A673 (cell line): ENCODE measurements at regions not wholly inside any gene's neighbourhood (a gene's known extent, or its start where the extent isn't known, plus 50 kb on each side); places are given as distances from the start of the nearest gene placed in this dataset.
A peak's percentile ranks its signal among the peaks of the same experiment; 100 is the strongest.

Experiments
- BruUV-seq: library from RNA; stranded (reverse); fragments of 400-500 nt; replicated peaks from 2 replicates; lab custom pipeline; 2021; lab: Mats Ljungman, UMichigan
- CTCF ChIA-PET: fragments of 300-600 bp; sonication (Branson Sonifier 250); formaldehyde crosslinking; loops from one replicate; lab custom pipeline; 2022; ENCODE audit warnings: antibody characterized with exemption; lab: Charles Lee
- POLR2A ChIA-PET: fragments of 300-600 bp; sonication (Branson Sonifier 250); formaldehyde crosslinking; loops from one replicate; lab custom pipeline; 2022; ENCODE audit warnings: antibody characterized with exemption; ENCODE audit not compliant: low non-redundant PET; lab: Charles Lee
- DNase-seq: peaks from one replicate; pipeline ENCODE4 v3.0.0-alpha.2; 2015; ENCODE audit warnings: low spot score
- H3K27ac ChIP-seq: fragments of 200-600 bp; sonication (generic); 2 replicates; pipeline ENCODE4 v1.5.1; 2016; ENCODE audit warnings: mixed run types, low read depth, mild to moderate bottlenecking, mixed read lengths, antibody characterized with exemption, low read length; ENCODE audit not compliant: poor library complexity, severe bottlenecking
- H3K27me3 ChIP-seq: fragments of 200-600 bp; sonication (generic); replicated peaks from 2 replicates; pipeline ENCODE4 v1.6.1; 2017; ENCODE audit warnings: mixed run types, low read depth, mild to moderate bottlenecking, mixed read lengths, antibody characterized with exemption, low read length; ENCODE audit not compliant: insufficient read depth, poor library complexity
- H3K36me3 ChIP-seq: fragments of 200-600 bp; sonication (generic); 2 replicates; pipeline ENCODE4 v1.6.1; 2016; ENCODE audit warnings: mixed run types, mild to moderate bottlenecking, mixed read lengths, antibody characterized with exemption, low read length; ENCODE audit not compliant: insufficient read depth, poor library complexity, severe bottlenecking
- H3K4me1 ChIP-seq: fragments of 200-600 bp; sonication (generic); 2 replicates; pipeline ENCODE4 v1.6.1; 2017; ENCODE audit warnings: mixed run types, mild to moderate bottlenecking, mixed read lengths, antibody characterized with exemption, low read length; ENCODE audit not compliant: insufficient read depth, poor library complexity, severe bottlenecking
- H3K4me3 ChIP-seq: fragments of 200-600 bp; sonication (generic); 2 replicates; pipeline ENCODE4 v1.5.1; 2016; ENCODE audit warnings: low read depth, mixed run types, mild to moderate bottlenecking, mixed read lengths, low read length; ENCODE audit not compliant: poor library complexity, severe bottlenecking
- H3K9me3 ChIP-seq: fragments of 200-600 bp; sonication (generic); 2 replicates; pipeline ENCODE4 v1.6.1; 2016; ENCODE audit warnings: mixed run types, low read depth, mild to moderate bottlenecking, mixed read lengths, antibody characterized with exemption, low read length; ENCODE audit not compliant: poor library complexity, severe bottlenecking
- CTCF ChIP-seq: fragments of 300-800, 200-600 bp; sonication (generic); conservative IDR thresholded peaks from 2 replicates; pipeline ENCODE4 v1.5.1; 2017; ENCODE audit warnings: low read depth, mild to moderate bottlenecking, antibody characterized with exemption, low read length, moderate library complexity, mixed read lengths
- EZH2 ChIP-seq: fragments of 200-600 bp; sonication (generic); IDR thresholded peaks from 2 replicates; pipeline ENCODE4 v1.6.1; 2017; ENCODE audit warnings: borderline replicate concordance, low read depth, mild to moderate bottlenecking, mixed read lengths, antibody characterized with exemption, low read length; ENCODE audit not compliant: poor library complexity, severe bottlenecking
- intact Hi-C: fragments of 100-400 bp; cut with micrococcal nuclease; formaldehyde crosslinking; loops from one replicate; pipeline ENCODE4 v1.10.0; 2022; ENCODE audit not compliant: unreplicated experiment

GRCh38 chr14:88129306-88130056 is 124.5 kb downstream of the GPR65 start:
- ChIA-PET POLR2A (no interaction called here), CTCF (interaction anchor here (0.6 to 0.7 kb wide), 2 partner anchors 36 to 185 kb away, joined by 3 read pairs; no protein-coding TSS in a partner anchor)
- BruUV-seq, result no TSS peak
- peak; percentile 88 for DNase-seq
- H3K4me1 ChIP-seq, result no peaks in the 10 kb centered on the region
- TF ChIP-seq EZH2 (no peak), CTCF (0 out of 2 replicates have a peak, but pooled peaks have one; percentile 26)
- H3K9me3 ChIP-seq, result no peaks in the 10 kb centered on the region
- H3K36me3 ChIP-seq, result no peaks in the 10 kb centered on the region
- intact Hi-C loops, result no loop called here
- H3K27me3 ChIP-seq, result no peaks in the 10 kb centered on the region
- no peak overlapping the region for H3K4me3 ChIP-seq
- H3K27ac ChIP-seq, result peak overlapping the region; percentile 36

GRCh38 chr14:88130057-88130432 is 125.1 kb downstream of the GPR65 start:
- BruUV-seq, result no TSS peak
- CTCF ChIA-PET, result interaction anchor here (0.6 kb wide), 1 partner anchor 36 kb away, joined by 3 read pairs; no protein-coding TSS in a partner anchor
- no peak overlapping the region for H3K4me3 ChIP-seq
- TF ChIP-seq EZH2 (no peak), CTCF (no peak)
- no peaks in the 10 kb centered on the region for H3K9me3 ChIP-seq
- H3K4me1 ChIP-seq, result no peaks in the 10 kb centered on the region
- POLR2A ChIA-PET, result no interaction called here
- intact Hi-C loops, result no loop called here
- no peaks in the 10 kb centered on the region for H3K36me3 ChIP-seq
- peak overlapping the region; percentile 36 for H3K27ac ChIP-seq
- H3K27me3 ChIP-seq, result no peaks in the 10 kb centered on the region
- DNase-seq, result no peak
